GM19452 (cell line): ENCODE measurements at regions not wholly inside any gene's neighbourhood (a gene's known extent, or its start where the extent isn't known, plus 50 kb on each side); places are given as distances from the start of the nearest gene placed in this dataset.
"Not testable (repeated sequence)": the region's sequence is repeated elsewhere in the genome, so short reads cannot be mapped to it uniquely, and the experiment has no call there.

ENCODE experiments used
- ATAC-seq: cut with Tn5 transposase; IDR thresholded peaks from one replicate; pipeline ENCODE4 v1.9.1; 2021; ENCODE audit not compliant: unreplicated experiment

DNA sequence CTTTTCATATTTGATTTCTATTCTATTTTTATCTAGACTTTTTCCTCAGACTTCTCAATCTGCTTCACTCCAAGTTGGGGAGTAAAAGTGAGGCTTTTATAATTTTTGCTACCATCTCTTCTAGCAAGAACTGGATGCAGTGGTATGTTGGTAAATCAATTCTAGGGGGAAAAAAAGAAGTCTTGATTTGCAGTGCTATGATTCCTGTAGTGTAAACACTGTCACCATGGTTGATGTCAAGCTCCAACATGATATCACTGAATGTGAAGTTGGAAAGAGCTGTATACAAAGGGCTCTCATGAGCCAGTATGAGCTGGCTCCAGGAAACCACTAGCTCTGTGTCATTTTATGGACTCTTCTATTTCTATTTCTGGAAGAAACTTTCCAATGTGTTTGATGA lies 439.2 kb downstream of the NTRK2 start:
- no peak for ATAC-seq

DNA sequence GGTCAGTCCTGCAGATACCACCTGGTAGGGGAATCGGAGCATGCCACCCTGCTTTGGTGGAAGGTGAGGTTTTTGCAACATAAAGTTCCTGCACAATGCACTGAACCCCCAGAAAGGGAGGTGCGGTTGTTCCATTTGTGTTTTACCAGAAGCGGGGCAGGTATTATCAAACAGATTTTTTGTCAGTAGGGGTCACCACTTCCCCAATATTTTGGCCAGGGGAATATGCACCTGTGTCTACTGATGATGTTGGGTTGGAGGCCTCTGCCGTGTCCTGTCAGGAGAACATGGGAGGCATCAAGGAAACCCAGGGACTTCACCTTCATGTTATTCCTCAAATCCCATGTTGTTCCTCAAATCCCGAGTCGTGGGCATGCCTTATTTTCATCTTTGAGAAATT lies 438.7 kb downstream of the NTRK2 start:
- ATAC-seq: no peak

DNA sequence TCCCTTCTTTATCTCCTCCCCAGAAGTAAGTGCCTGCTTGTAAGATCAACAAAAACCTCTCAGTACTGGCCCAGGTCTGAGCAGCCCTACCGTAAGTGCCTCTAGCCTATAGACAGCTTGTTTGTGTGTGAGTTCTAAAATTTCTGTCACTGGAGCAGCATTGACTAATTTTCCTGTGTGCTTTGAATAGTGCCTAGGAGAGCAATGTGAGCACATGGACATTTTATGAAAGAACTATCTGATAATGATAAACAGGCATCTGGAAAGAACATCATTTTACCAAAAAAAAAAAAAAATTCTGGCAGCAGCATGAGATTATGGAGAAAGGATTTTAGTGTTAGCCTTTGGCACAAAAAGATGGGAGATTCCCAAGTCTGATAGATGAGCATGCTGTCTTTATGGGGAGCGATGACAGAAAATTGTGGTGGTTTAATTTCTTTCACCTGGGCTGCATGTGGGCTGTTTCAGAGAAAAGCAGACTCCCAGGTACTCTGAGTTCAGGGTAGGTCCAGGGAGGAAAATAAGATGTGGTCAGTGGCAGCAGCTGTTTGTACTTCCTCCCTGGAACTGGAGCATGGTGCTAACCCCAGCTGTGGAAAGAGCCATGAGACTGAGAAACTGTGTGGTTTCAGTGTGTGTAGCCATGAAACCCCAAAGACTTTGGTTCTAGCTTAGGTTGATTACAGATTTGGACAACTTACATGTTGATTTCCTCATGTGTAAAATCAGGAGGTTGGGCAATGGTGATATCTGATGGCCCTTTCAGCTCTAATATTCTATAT lies 419.9 kb downstream of the NTRK2 start:
- ATAC-seq: no peak

DNA sequence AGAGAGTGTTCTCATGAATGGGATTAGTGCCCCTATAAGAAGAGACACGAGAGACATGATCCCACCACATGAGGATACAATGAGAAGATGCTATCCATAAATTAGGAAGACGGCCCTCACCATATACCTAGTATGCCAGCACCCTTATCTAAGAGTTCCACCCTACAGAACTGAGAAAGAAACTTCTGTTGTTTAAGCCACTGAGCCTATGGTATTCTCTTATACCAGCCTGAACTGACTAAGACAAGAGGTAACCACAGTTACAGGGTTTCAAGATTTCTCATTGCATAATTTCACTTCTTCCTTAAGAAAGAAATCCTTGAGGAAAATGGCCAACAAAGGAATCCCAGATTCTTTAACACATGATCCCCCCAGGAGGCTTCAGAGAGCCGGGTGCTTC lies 412.4 kb downstream of the NTRK2 start:
- ATAC-seq: no peak

DNA sequence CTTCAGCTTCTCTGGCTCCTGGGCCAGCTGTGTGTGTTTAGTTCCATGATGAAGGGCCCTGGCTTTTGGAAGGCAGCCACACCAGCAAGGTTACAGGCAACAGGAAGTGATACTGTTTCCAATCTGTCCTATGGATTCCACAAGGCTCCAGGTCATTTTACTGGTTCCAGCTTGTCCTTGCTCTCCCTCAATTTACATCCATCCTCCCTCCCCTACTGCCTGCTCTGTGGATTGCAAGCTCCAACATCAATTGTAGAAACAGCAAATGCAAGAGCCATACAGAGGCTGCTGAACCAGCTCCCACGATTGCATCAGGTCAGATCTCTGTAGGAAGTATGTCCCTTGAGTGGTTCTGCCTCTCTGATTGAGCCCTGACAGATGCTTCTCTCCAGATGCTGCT lies 409.8 kb downstream of the NTRK2 start:
- ATAC-seq: no peak

DNA sequence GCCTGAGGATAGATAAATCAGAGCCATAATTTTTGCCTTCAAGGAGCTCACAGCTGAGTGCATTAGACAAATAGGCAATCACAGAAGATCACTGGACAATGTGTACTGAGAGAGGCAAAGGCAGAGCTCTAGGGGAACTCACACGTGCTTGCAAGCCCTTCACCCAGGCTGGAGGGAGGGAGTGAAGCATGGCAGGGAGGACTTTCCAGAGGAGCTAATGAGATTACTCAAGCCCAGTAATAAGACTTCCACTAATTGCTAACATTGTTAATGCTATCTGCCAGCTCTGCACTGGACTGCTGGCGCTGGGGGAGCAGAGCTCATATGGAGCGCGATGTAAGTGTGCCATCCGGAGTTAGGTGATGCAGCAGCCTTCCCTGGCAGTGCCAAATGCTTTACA lies 408.4 kb downstream of the NTRK2 start:
- no peak for ATAC-seq

DNA sequence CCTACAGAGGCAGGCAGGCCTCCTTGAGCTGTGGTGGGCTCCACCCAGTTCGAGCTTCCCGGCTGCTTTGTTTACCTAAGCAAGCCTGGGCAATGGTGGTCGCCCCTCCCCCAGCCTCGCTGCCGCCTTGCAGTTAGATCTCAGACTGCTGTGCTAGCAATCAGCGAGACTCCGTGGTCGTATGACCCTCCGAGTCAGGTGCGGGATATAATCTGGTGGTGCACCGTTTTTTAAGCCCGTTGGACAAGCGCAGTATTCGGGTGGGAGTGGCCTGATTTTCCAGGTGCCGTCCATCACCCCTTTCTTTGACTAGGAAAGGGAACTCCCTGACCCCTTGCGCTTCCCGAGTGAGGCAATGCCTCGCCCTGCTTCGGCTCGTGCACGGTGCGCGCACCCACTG lies 407.6 kb downstream of the NTRK2 start:
- not testable (repeated sequence) for ATAC-seq
